ENCODE measurements at regions not wholly inside any gene's neighbourhood (a gene's known extent, or its start where the extent isn't known, plus 50 kb on each side); places are given as distances from the start of the nearest gene placed in this dataset.
A peak's percentile ranks its signal among the peaks of the same experiment; 100 is the strongest.

DNA sequence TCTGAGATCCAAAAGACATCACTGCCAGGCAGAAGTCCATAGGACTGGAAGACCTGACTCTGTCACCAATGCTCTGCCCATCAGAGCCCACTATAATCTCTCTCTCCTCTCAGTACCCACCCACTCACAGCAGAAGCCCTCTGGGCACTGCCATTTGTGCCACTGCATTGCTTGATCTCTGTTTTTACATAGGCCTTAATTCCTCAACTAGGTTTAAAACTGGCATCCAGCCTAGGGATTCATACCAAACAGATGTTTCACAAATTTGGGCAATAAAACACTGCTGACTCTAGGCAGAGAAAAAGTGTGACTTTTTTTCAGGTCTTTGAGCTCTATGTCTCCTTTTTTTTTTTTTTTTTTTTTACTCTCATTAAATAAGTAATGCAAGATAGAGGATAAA, 91.1 kb upstream of the RANBP3L start:
- Histone ChIP-seq H3K18ac (ENCODE audit: low read depth, low read length) (no peak overlapping the region), H3K9me1 (ENCODE audit: insufficient read depth, low read length) (no peaks in the 10 kb centered on the region), H3K79me1 (ENCODE audit: low read depth in 1 of 2, low read length in 2 of 2) (no peaks in the 10 kb centered on the region), H3K4me1 (ENCODE audit: control insufficient read depth, insufficient read depth, low read length) (no peaks in the 10 kb centered on the region), H3K27me3 (ENCODE audit: control insufficient read depth, insufficient read depth, low read length) (peaks cover 14% of the 10 kb centered on the region), H2BK5ac (ENCODE audit: low read depth, low read length, poor library complexity, severe bottlenecking) (no peak overlapping the region), H2AFZ (replicated peaks; ENCODE audit: low read length, poor library complexity) (no peak overlapping the region), H4K91ac (ENCODE audit: insufficient read depth, low read depth, low read length) (no peak overlapping the region), H3K23ac (ENCODE audit: low read depth, low read length) (no peak overlapping the region), H4K20me1 (ENCODE audit: insufficient read depth, low read length) (no peaks in the 10 kb centered on the region), H2AK5ac (ENCODE audit: low read depth, low read length) (no peak overlapping the region), H2BK15ac (ENCODE audit: low read depth, low read length) (no peak overlapping the region), H3K36me3 (ENCODE audit: control insufficient read depth, insufficient read depth, low read length) (no peaks in the 10 kb centered on the region), H3K56ac (ENCODE audit: extremely low read depth, insufficient read depth, low read length) (no peak overlapping the region), H2AK9ac (replicated peaks; ENCODE audit: low read depth, low read length, poor library complexity) (no peak overlapping the region), H3K9ac (ENCODE audit: low read depth, low read length) (no peak overlapping the region), H2BK120ac (ENCODE audit: low read depth, low read length) (no peak overlapping the region), H3K4ac (ENCODE audit: low read depth, low read length) (no peak overlapping the region), H3K14ac (replicated peaks; ENCODE audit: low read depth, low read length) (no peak overlapping the region), H4K8ac (ENCODE audit: low read depth in 2 of 2, low read length in 2 of 2) (no peak overlapping the region), H2BK20ac (ENCODE audit: low read depth, low read length) (no peak overlapping the region), H4K5ac (ENCODE audit: low read depth, low read length) (no peak overlapping the region), H3K4me2 (ENCODE audit: low read depth, low read length) (no peak overlapping the region), H3K9me3 (ENCODE audit: control insufficient read depth, insufficient read depth, low read length) (no peaks in the 10 kb centered on the region), H3K4me3 (ENCODE audit: insufficient read depth, low read depth, low read length) (no peak overlapping the region), H3K27ac (ENCODE audit: insufficient read depth, low read length) (no peak overlapping the region)
- ChIA-PET POLR2A (ENCODE audit: unreplicated experiment) (no interaction called here), CTCF (no interaction called here)
- in situ Hi-C loops (cut with MboI; ENCODE audit: low sequenced_read_pairs): no loop called here
- ATAC-seq (ENCODE audit: low read depth): no peak; the same call in 1 of the 2 replicates
- TF ChIP-seq, protein P1, sequence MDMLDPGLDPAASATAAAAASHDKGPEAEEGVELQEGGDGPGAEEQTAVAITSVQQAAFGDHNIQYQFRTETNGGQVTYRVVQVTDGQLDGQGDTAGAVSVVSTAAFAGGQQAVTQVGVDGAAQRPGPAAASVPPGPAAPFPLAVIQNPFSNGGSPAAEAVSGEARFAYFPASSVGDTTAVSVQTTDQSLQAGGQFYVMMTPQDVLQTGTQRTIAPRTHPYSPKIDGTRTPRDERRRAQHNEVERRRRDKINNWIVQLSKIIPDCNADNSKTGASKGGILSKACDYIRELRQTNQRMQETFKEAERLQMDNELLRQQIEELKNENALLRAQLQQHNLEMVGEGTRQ (IDR thresholded peaks at IDR 0.05; ENCODE audit: low read depth, low read length): no peak
- TF ChIP-seq CHD1 (IDR thresholded peaks at IDR 0.05; ENCODE audit: low read depth, low read length) (no peak), BHLHE40 (IDR thresholded peaks at IDR 0.05; ENCODE audit: low read depth, low read length) (no peak), SMC3 (IDR thresholded peaks at IDR 0.05; ENCODE audit: low read depth, low read length) (no peak), MXI1 (IDR thresholded peaks at IDR 0.05; ENCODE audit: borderline replicate concordance, low read depth, low read length) (no peak), MAZ (IDR thresholded peaks at IDR 0.05; ENCODE audit: borderline replicate concordance, low read depth, low read length) (no peak), NFE2L2 (IDR thresholded peaks at IDR 0.05; ENCODE audit: low read depth, low read length) (no peak), CEBPB (IDR thresholded peaks at IDR 0.05; ENCODE audit: low read depth, low read length) (no peak), FOS (IDR thresholded peaks at IDR 0.05; ENCODE audit: low read depth, low read length) (no peak), RFX5 (IDR thresholded peaks at IDR 0.05; ENCODE audit: low read depth, low read length) (no peak), RCOR1 (IDR thresholded peaks at IDR 0.05; ENCODE audit: insufficient replicate concordance, low read length) (no peak), RAD21 (IDR thresholded peaks at IDR 0.05; ENCODE audit: low read length) (no peak), MAFK (IDR thresholded peaks at IDR 0.05; ENCODE audit: low read depth, low read length) (no peak), POLR2A (IDR thresholded peaks at IDR 0.05; ENCODE audit: low read depth, low read length) (no peak)
- TF ChIP-seq, protein P2, sequence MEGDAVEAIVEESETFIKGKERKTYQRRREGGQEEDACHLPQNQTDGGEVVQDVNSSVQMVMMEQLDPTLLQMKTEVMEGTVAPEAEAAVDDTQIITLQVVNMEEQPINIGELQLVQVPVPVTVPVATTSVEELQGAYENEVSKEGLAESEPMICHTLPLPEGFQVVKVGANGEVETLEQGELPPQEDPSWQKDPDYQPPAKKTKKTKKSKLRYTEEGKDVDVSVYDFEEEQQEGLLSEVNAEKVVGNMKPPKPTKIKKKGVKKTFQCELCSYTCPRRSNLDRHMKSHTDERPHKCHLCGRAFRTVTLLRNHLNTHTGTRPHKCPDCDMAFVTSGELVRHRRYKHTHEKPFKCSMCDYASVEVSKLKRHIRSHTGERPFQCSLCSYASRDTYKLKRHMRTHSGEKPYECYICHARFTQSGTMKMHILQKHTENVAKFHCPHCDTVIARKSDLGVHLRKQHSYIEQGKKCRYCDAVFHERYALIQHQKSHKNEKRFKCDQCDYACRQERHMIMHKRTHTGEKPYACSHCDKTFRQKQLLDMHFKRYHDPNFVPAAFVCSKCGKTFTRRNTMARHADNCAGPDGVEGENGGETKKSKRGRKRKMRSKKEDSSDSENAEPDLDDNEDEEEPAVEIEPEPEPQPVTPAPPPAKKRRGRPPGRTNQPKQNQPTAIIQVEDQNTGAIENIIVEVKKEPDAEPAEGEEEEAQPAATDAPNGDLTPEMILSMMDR (conservative IDR thresholded peaks at IDR 0.05; ENCODE audit: low read depth, low read length): no peak
- TF ChIP-seq, protein P3, sequence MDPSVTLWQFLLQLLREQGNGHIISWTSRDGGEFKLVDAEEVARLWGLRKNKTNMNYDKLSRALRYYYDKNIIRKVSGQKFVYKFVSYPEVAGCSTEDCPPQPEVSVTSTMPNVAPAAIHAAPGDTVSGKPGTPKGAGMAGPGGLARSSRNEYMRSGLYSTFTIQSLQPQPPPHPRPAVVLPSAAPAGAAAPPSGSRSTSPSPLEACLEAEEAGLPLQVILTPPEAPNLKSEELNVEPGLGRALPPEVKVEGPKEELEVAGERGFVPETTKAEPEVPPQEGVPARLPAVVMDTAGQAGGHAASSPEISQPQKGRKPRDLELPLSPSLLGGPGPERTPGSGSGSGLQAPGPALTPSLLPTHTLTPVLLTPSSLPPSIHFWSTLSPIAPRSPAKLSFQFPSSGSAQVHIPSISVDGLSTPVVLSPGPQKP (IDR thresholded peaks at IDR 0.05; ENCODE audit: borderline replicate concordance, low read depth, low read length): no peak
- peak; percentile 21 for DNase-seq
- no TSS peak for BruUV-seq (replicated peaks)
- dilution Hi-C loops (cut with HindIII; ENCODE audit: low sequenced_read_pairs, unreplicated experiment): no loop called here
- intact Hi-C loops (cut with micrococcal nuclease): loop anchor here (10.0 kb wide), 1 partner anchor 218 kb away; no protein-coding TSS in a partner anchor

Data from IMR-90 (cell line).